ENCODE measurements at regions not wholly inside any gene's neighbourhood (a gene's known extent, or its start where the extent isn't known, plus 50 kb on each side); places are given as distances from the start of the nearest gene placed in this dataset.

GRCh38 chr7:93717217-93717900 lies 142.8 kb upstream of the CALCR start:
- Histone ChIP-seq H4K20me1 (ENCODE audit: control insufficient read depth, extremely low read depth, insufficient read depth, low read length) (no peaks in the 10 kb centered on the region), H3K27me3 (ENCODE audit: control insufficient read depth, extremely low read depth, insufficient read depth, low read length) (peaks cover 3% of the 10 kb centered on the region), H3K4me2 (ENCODE audit: control insufficient read depth, extremely low read depth, insufficient read depth, low read depth, low read length) (peak overlapping the region; percentile 2), H2AFZ (ENCODE audit: control insufficient read depth, low read length) (no peak overlapping the region), H3K79me2 (ENCODE audit: control insufficient read depth, insufficient read depth, low read length) (no peaks in the 10 kb centered on the region), H3K36me3 (ENCODE audit: control insufficient read depth in 2 of 2, extremely low read depth in 1 of 2, insufficient read depth in 2 of 2, low read length in 2 of 2) (no peaks in the 10 kb centered on the region), H3K9me1 (ENCODE audit: control insufficient read depth, extremely low read depth, insufficient read depth, low read length) (no peaks in the 10 kb centered on the region), H3K27ac (ENCODE audit: control insufficient read depth, insufficient read depth, low read length) (no peak overlapping the region), H3K4me3 (ENCODE audit: control insufficient read depth in 2 of 3, extremely low read depth in 1 of 3, insufficient read depth in 2 of 3, low read depth in 1 of 3, low read length in 3 of 3) (no peak overlapping the region), H3K9me3 (ENCODE audit: control insufficient read depth, low read depth, low read length) (no peaks in the 10 kb centered on the region), H3K4me1 (ENCODE audit: control insufficient read depth, extremely low read depth, insufficient read depth, low read length) (peaks cover 11% of the 10 kb centered on the region), H3K9ac (ENCODE audit: control insufficient read depth, extremely low read depth, insufficient read depth, low read length) (no peak overlapping the region)
- DNase-seq (ENCODE audit: low read depth, low spot score) (peak; percentile 38), FAIRE-seq (peak; percentile 73)
- TF ChIP-seq, protein P1, sequence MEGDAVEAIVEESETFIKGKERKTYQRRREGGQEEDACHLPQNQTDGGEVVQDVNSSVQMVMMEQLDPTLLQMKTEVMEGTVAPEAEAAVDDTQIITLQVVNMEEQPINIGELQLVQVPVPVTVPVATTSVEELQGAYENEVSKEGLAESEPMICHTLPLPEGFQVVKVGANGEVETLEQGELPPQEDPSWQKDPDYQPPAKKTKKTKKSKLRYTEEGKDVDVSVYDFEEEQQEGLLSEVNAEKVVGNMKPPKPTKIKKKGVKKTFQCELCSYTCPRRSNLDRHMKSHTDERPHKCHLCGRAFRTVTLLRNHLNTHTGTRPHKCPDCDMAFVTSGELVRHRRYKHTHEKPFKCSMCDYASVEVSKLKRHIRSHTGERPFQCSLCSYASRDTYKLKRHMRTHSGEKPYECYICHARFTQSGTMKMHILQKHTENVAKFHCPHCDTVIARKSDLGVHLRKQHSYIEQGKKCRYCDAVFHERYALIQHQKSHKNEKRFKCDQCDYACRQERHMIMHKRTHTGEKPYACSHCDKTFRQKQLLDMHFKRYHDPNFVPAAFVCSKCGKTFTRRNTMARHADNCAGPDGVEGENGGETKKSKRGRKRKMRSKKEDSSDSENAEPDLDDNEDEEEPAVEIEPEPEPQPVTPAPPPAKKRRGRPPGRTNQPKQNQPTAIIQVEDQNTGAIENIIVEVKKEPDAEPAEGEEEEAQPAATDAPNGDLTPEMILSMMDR (optimal IDR thresholded peaks at IDR 0.05 in 1 of 3, IDR thresholded peaks at IDR 0.05 in 1 of 3, conservative IDR thresholded peaks at IDR 0.05 in 1 of 3; ENCODE audit: extremely low read depth in 1 of 3, insufficient read depth in 2 of 3, low read length in 3 of 3), result no peak
- no peak for TF ChIP-seq EZH2 (IDR thresholded peaks at IDR 0.05; ENCODE audit: low read length)
- dilution Hi-C loops (cut with MboI; ENCODE audit: extremely low pct_ligation_motif_present, low sequenced_read_pairs), result no loop called here

GRCh38 chr7:93715234-93715633 lies 140.7 kb upstream of the CALCR start:
- FAIRE-seq (no peak), DNase-seq (ENCODE audit: low read depth, low spot score) (no peak)
- Histone ChIP-seq H3K9me3 (ENCODE audit: control insufficient read depth, low read depth, low read length) (no peaks in the 10 kb centered on the region), H3K4me2 (ENCODE audit: control insufficient read depth, extremely low read depth, insufficient read depth, low read depth, low read length) (no peak overlapping the region), H3K9ac (ENCODE audit: control insufficient read depth, extremely low read depth, insufficient read depth, low read length) (no peak overlapping the region), H3K36me3 (ENCODE audit: control insufficient read depth in 2 of 2, extremely low read depth in 1 of 2, insufficient read depth in 2 of 2, low read length in 2 of 2) (no peaks in the 10 kb centered on the region), H3K27ac (ENCODE audit: control insufficient read depth, insufficient read depth, low read length) (no peak overlapping the region), H3K4me1 (ENCODE audit: control insufficient read depth, extremely low read depth, insufficient read depth, low read length) (peaks cover 11% of the 10 kb centered on the region), H4K20me1 (ENCODE audit: control insufficient read depth, extremely low read depth, insufficient read depth, low read length) (no peaks in the 10 kb centered on the region), H3K4me3 (ENCODE audit: control insufficient read depth in 2 of 3, extremely low read depth in 1 of 3, insufficient read depth in 2 of 3, low read depth in 1 of 3, low read length in 3 of 3) (no peak overlapping the region), H3K79me2 (ENCODE audit: control insufficient read depth, insufficient read depth, low read length) (no peaks in the 10 kb centered on the region), H3K9me1 (ENCODE audit: control insufficient read depth, extremely low read depth, insufficient read depth, low read length) (no peaks in the 10 kb centered on the region), H2AFZ (ENCODE audit: control insufficient read depth, low read length) (no peak overlapping the region), H3K27me3 (ENCODE audit: control insufficient read depth, extremely low read depth, insufficient read depth, low read length) (peaks cover 9% of the 10 kb centered on the region)
- dilution Hi-C loops (cut with MboI; ENCODE audit: extremely low pct_ligation_motif_present, low sequenced_read_pairs), result no loop called here
- TF ChIP-seq EZH2 (IDR thresholded peaks at IDR 0.05; ENCODE audit: low read length), result no peak
- TF ChIP-seq, protein P1 (optimal IDR thresholded peaks at IDR 0.05 in 1 of 3, IDR thresholded peaks at IDR 0.05 in 1 of 3, conservative IDR thresholded peaks at IDR 0.05 in 1 of 3; ENCODE audit: extremely low read depth in 1 of 3, insufficient read depth in 2 of 3, low read length in 3 of 3), result peak; percentile 56 to 67 (median 64)

All from keratinocyte (primary cell).